ENCODE measurements at regions not wholly inside any gene's neighbourhood (a gene's known extent, or its start where the extent isn't known, plus 50 kb on each side); places are given as distances from the start of the nearest gene placed in this dataset.

DNA sequence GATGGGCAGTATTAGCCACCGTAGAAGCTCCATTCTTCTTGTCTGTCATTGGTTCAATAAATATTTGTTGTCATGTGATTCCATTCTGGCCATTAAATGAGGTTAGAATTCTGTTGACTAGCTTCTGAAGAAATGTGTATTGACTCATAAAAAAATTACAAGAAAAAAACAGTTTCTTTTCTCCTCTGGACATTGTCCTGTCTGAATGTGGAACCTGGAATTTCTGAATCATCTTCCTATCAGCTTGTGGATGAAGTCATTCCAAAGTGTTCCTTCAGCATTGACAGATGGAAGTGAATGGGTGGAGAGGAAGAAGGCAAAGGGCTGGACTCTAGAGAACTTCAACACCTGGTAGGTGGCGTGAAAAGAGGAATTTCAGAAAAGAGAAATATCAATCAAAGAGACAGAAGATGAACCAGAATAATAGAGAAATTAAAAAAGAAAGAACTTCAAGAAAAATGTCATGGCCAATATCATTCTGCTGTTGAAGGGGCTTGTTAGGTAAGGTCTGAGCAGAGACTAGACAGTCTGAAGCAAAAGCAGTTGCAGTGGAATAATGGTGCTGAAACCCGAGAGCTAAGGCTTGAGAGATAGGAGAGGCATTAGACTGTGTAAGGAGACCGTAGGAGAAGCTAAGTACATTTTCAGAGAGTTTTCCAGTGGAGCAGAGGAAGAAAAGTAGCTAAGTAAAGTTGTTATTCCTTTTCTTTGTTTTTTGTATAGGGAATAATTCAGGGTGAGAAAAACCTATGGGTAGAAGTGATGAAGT lies 806.6 kb downstream of the SQOR start:
- TF ChIP-seq, protein P1, sequence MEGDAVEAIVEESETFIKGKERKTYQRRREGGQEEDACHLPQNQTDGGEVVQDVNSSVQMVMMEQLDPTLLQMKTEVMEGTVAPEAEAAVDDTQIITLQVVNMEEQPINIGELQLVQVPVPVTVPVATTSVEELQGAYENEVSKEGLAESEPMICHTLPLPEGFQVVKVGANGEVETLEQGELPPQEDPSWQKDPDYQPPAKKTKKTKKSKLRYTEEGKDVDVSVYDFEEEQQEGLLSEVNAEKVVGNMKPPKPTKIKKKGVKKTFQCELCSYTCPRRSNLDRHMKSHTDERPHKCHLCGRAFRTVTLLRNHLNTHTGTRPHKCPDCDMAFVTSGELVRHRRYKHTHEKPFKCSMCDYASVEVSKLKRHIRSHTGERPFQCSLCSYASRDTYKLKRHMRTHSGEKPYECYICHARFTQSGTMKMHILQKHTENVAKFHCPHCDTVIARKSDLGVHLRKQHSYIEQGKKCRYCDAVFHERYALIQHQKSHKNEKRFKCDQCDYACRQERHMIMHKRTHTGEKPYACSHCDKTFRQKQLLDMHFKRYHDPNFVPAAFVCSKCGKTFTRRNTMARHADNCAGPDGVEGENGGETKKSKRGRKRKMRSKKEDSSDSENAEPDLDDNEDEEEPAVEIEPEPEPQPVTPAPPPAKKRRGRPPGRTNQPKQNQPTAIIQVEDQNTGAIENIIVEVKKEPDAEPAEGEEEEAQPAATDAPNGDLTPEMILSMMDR (IDR thresholded peaks at IDR 0.05): no peak
- TF ChIP-seq POLR2A (IDR thresholded peaks at IDR 0.05): no peak

Measured in body of pancreas (tissue), 4 donors.